OCI-LY3 (cell line): ENCODE measurements at regions not wholly inside any gene's neighbourhood (a gene's known extent, or its start where the extent isn't known, plus 50 kb on each side); places are given as distances from the start of the nearest gene placed in this dataset.

Experiments used
- EZH2phosphoT487 ChIP-seq: fragments of 200-600 bp; shearing (Covaris generic); IDR thresholded peaks from 2 replicates; pipeline ENCODE4 v1.6.1; 2018; ENCODE audit warnings: antibody characterized with exemption, mixed run types, low read depth
- TF ChIP-seq, protein P1 (sequence below): fragments of 200-600, 300-600 bp; sonication (generic); IDR thresholded peaks from 2 replicates; pipeline ENCODE4 v1.5.1; 2014; ENCODE audit warnings: antibody characterized with exemption, low read length, low read depth

DNA sequence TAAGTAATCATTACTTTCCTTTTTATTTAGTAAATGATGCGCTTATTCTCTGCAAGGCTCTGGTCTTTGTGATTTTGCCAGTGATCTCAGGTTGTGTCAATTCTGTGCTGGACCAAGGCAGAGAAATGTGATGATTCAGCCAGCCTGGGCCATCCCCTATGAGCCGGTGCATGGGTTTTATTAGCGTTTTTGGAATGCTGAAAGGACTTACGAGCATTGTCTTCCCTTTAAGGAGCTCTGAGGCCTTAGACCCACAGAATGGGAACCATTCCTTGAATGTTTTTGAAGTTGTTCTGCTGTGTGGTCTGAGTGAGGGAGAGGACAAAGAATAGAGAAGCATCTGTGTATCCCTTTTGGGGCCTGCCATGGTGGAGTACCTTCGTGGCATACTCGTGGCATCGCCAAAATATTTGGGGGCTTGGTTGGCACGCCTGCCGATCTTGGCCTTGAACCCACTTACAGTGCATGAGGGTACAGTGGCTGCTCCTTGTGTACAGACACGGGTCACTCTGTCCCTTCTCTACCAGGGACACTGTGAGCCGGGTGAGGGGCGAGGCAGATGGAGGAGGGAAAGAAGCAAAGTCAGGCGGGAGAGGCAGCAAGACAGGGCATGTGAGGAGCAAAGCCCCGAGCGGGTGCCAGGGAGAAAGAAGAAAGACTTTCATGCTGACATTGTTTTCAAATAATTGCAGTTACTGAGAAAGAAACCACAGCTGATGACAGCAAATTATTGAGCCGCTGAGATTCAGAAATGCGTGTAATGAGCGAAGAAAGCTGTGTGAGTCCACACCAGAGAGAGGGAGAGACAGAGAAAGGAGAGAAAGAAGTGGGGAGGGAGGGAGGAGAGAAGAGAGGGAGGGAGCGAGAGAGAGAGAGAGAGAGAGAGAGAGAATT lies 269.4 kb upstream of the RGMA start:
- TF ChIP-seq, protein P1, sequence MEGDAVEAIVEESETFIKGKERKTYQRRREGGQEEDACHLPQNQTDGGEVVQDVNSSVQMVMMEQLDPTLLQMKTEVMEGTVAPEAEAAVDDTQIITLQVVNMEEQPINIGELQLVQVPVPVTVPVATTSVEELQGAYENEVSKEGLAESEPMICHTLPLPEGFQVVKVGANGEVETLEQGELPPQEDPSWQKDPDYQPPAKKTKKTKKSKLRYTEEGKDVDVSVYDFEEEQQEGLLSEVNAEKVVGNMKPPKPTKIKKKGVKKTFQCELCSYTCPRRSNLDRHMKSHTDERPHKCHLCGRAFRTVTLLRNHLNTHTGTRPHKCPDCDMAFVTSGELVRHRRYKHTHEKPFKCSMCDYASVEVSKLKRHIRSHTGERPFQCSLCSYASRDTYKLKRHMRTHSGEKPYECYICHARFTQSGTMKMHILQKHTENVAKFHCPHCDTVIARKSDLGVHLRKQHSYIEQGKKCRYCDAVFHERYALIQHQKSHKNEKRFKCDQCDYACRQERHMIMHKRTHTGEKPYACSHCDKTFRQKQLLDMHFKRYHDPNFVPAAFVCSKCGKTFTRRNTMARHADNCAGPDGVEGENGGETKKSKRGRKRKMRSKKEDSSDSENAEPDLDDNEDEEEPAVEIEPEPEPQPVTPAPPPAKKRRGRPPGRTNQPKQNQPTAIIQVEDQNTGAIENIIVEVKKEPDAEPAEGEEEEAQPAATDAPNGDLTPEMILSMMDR, result no peak
- no peak for TF ChIP-seq EZH2phosphoT487
